K562 (cell line): ENCODE measurements at regions not wholly inside any gene's neighbourhood (a gene's known extent, or its start where the extent isn't known, plus 50 kb on each side); places are given as distances from the start of the nearest gene placed in this dataset.

ENCODE experiments used
- ATAC-seq: fragments of 200-7000 bp; cut with Tn5 transposase; 3 replicates; pipeline ENCODE4 v1.9.1; 2020; ENCODE audit warnings: moderate library complexity
- BruUV-seq: library from RNA; stranded (reverse); fragments of 400-500 nt; replicated peaks from 2 replicates; lab custom pipeline; 2021; lab: Mats Ljungman, UMichigan
- CTCF ChIA-PET: fragments of 300-600 bp; formaldehyde crosslinking; extraction: SDS; loops from one replicate; lab custom pipeline; 2021; ENCODE audit warnings: low intra/inter-chr PET ratio; lab: Yijun Ruan, JAX
- POLR2A ChIA-PET: fragments of 300-600, 350-650 bp; sonication (Branson Sonifier 250); formaldehyde crosslinking; extraction: SDS; loops from one replicate; lab custom pipeline; 2021; ENCODE audit warnings: antibody characterized with exemption, inconsistent platforms; lab: Yijun Ruan, JAX
- DNase-seq, 4 experiments: peaks; one replicate each; pipeline versions ENCODE4 v3.0.0 to v3.0.0-alpha.2; 2011 to 2018; ENCODE audit warnings: low spot score in 3 of 4, mixed read lengths in 3 of 4; ENCODE audit errors: extremely low read depth in 1 of 4
- FAIRE-seq: peaks from 2 replicates; lab custom pipeline; 2011; peaks lifted over from hg19 to GRCh38; lab: Jason Lieb, UNC
- H2AFZ ChIP-seq: 2 replicates; pipeline ENCODE4 v1.6.0; 2011; ENCODE audit warnings: low read depth, low read length, control low read depth, inconsistent platforms
- H3K27ac ChIP-seq: fragments of 200-600 bp; 3 replicates; pipeline ENCODE4 v1.8.0; 2011; ENCODE audit warnings: low read depth, mild to moderate bottlenecking, control low read depth, inconsistent platforms, low read length, moderate library complexity, mixed read lengths; ENCODE audit errors: extremely low read depth
- H3K27me3 ChIP-seq, 2 experiments: fragments of 300-600 bp in 1 of 2; 2 replicates in 1 of 2; 3 replicates in 1 of 2; pipeline versions ENCODE4 v1.6.0 to v1.8.0; 2011; ENCODE audit warnings: inconsistent platforms in 2 of 2, low read length in 2 of 2, mild to moderate bottlenecking in 1 of 2, mixed read lengths in 1 of 2, moderate library complexity in 1 of 2; ENCODE audit not compliant: control insufficient read depth in 2 of 2, insufficient read depth in 2 of 2
- H3K36me3 ChIP-seq: fragments of 300-600 bp; 3 replicates; pipeline ENCODE4 v1.8.0; 2011; ENCODE audit warnings: mild to moderate bottlenecking, low read length, inconsistent platforms; ENCODE audit not compliant: control insufficient read depth, insufficient read depth
- H3K4me1 ChIP-seq, 2 experiments: fragments of 200-600 bp in 1 of 2; replicated peaks in 1 of 2; 2 replicates in 1 of 2; 3 replicates in 1 of 2; pipeline versions ENCODE4 v1.5.1 to v1.8.0; 2011; ENCODE audit warnings: inconsistent platforms in 2 of 2, low read length in 2 of 2, mild to moderate bottlenecking in 1 of 2, mixed read lengths in 1 of 2, moderate library complexity in 1 of 2; ENCODE audit not compliant: control insufficient read depth in 2 of 2, insufficient read depth in 2 of 2
- H3K4me2 ChIP-seq: 2 replicates; pipeline ENCODE4 v1.6.1; 2011; ENCODE audit warnings: low read length, control low read depth, inconsistent platforms, mixed read lengths; ENCODE audit not compliant: insufficient read depth
- H3K4me3 ChIP-seq: fragments of 200-600 bp; sonication (generic), shearing (Covaris generic); 2 replicates; pipeline ENCODE4 v1.5.1; 2016; ENCODE audit warnings: control low read depth, inconsistent platforms
- H3K79me2 ChIP-seq: fragments of 200-600 bp; 3 replicates; pipeline ENCODE4 v1.8.0; 2011; ENCODE audit warnings: low read length, inconsistent platforms; ENCODE audit not compliant: control insufficient read depth, insufficient read depth
- H3K9ac ChIP-seq, 2 experiments: 2 replicates each; pipeline versions ENCODE4 v1.6.0 to v1.6.1; 2011; ENCODE audit warnings: low read depth in 2 of 2, low read length in 2 of 2, control low read depth in 1 of 2, inconsistent platforms in 1 of 2, mild to moderate bottlenecking in 1 of 2, mixed read lengths in 1 of 2; ENCODE audit not compliant: insufficient read depth in 1 of 2
- H3K9me1 ChIP-seq: one replicate; pipeline ENCODE4 v1.6.0; 2011; ENCODE audit warnings: inconsistent platforms, mild to moderate bottlenecking, low read length, moderate library complexity; ENCODE audit not compliant: control insufficient read depth, insufficient read depth
- H3K9me3 ChIP-seq: replicated peaks from 2 replicates; pipeline ENCODE4 v1.5.1; 2011; ENCODE audit warnings: low read depth, low read length, inconsistent platforms; ENCODE audit not compliant: control insufficient read depth, insufficient read depth
- H4K20me1 ChIP-seq: replicated peaks from 2 replicates; pipeline ENCODE4 v1.6.1; 2011; ENCODE audit warnings: low read length, inconsistent platforms, mixed read lengths; ENCODE audit not compliant: control insufficient read depth, insufficient read depth
- CCNT2 ChIP-seq: IDR thresholded peaks from 2 replicates; pipeline ENCODE4 v1.6.1; 2011; ENCODE audit warnings: borderline replicate concordance, low read depth, mild to moderate bottlenecking, moderate library complexity, mixed read lengths, low read length; ENCODE audit not compliant: insufficient read length; ENCODE audit errors: extremely low read depth
- DMBX1 ChIP-seq: fragments of 250-450 bp; sonication (Bioruptor Pico); IDR thresholded peaks from 2 replicates; pipeline ENCODE4 v1.8.0; 2022; ENCODE audit warnings: inconsistent platforms, mild to moderate bottlenecking, moderate library complexity, borderline replicate concordance
- ELF1 ChIP-seq: fragments of 200-800 bp; sonication (Bioruptor generic); IDR thresholded peaks from 2 replicates; pipeline ENCODE4 v1.6.1; 2016; ENCODE audit warnings: missing genetic modification characterization, missing compliant biosample characterization
- FOXJ3 ChIP-seq: sonication (generic); formaldehyde crosslinking; IDR thresholded peaks from 2 replicates; pipeline ENCODE4 v1.4.0; 2020; ENCODE audit warnings: mild to moderate bottlenecking, missing genetic modification reagents
- ILF3 ChIP-seq: fragments of 450-650 bp; IDR thresholded peaks from 2 replicates; pipeline ENCODE4 v1.6.1; 2018; ENCODE audit warnings: antibody characterized with exemption, mild to moderate bottlenecking, moderate library complexity, borderline replicate concordance
- POLR2AphosphoS5 ChIP-seq: IDR thresholded peaks from 2 replicates; pipeline ENCODE4 v1.6.1; 2011; ENCODE audit warnings: mild to moderate bottlenecking, low read depth, low read length, moderate library complexity; ENCODE audit not compliant: control insufficient read depth, insufficient read depth
- RFX1 ChIP-seq: fragments of 450-650 bp; IDR thresholded peaks from 2 replicates; pipeline ENCODE4 v1.6.1; 2016; ENCODE audit warnings: mild to moderate bottlenecking, moderate library complexity
- SREBF1 ChIP-seq: fragments of 150-350 bp; IDR thresholded peaks from 2 replicates; pipeline ENCODE4 v1.6.1; 2014; ENCODE audit warnings: antibody characterized with exemption, low read depth, low read length, borderline replicate concordance
- SREBF2 ChIP-seq: sonication (generic); formaldehyde crosslinking; IDR thresholded peaks from 2 replicates; pipeline ENCODE4 v1.4.0; 2020; ENCODE audit warnings: mild to moderate bottlenecking, missing genetic modification reagents
- ZNF197 ChIP-seq: fragments of 200-800 bp; sonication (Bioruptor generic); IDR thresholded peaks from 2 replicates; pipeline ENCODE4 v1.6.1; 2016; ENCODE audit warnings: low read depth, missing genetic modification characterization, missing compliant biosample characterization
- ZNF436 ChIP-seq: fragments of 250-450, 450-650 bp; sonication (Bioruptor Pico); formaldehyde crosslinking; IDR thresholded peaks from 2 replicates; pipeline ENCODE4 v1.7.0; 2020; ENCODE audit warnings: mild to moderate bottlenecking
- WGBS: fragments of 100-300 bp; shearing (Covaris generic); methylation state at CpG from one replicate; pipeline ENCODE4 v1.1.6; 2016; ENCODE audit warnings: low coverage, mixed read lengths; ENCODE audit not compliant: insufficient coverage; ENCODE audit errors: missing lambda C conversion rate; 5-methylcytosine and 5-hydroxymethylcytosine counted together
- in situ Hi-C: fragments of 300-500 bp; cut with MboI; formaldehyde crosslinking; loops from 4 replicates; pipeline ENCODE4 v1.15.0; 2018; ENCODE audit warnings: inconsistent platforms, mixed read lengths
- intact Hi-C: fragments of 100-400 bp; cut with micrococcal nuclease; formaldehyde crosslinking; loops from 2 replicates; pipeline ENCODE4 v1.14.2; 2022
- TF ChIP-seq, protein P1 (sequence below): fragments of 150-350 bp; conservative IDR thresholded peaks from 2 replicates; pipeline ENCODE4 v1.6.1; 2014; ENCODE audit warnings: low read length
- TF ChIP-seq, protein P2 (sequence below), 3 experiments: fragments of 200-800 bp in 1 of 3; sonication (Bioruptor generic) in 1 of 3; sonication (generic) in 1 of 3; formaldehyde crosslinking in 1 of 3; IDR thresholded peaks; 2 replicates each; pipeline versions ENCODE4 v1.6.1 to v1.8.0; 2016 to 2022; ENCODE audit warnings: mild to moderate bottlenecking in 2 of 3, missing compliant biosample characterization in 2 of 3, missing genetic modification characterization in 2 of 3, missing genetic modification reagents in 1 of 3
- TF ChIP-seq, protein P3 (sequence below), 2 experiments: fragments of 450-650 bp; IDR thresholded peaks; 2 replicates each; pipeline ENCODE4 v1.6.1; 2016

DNA sequence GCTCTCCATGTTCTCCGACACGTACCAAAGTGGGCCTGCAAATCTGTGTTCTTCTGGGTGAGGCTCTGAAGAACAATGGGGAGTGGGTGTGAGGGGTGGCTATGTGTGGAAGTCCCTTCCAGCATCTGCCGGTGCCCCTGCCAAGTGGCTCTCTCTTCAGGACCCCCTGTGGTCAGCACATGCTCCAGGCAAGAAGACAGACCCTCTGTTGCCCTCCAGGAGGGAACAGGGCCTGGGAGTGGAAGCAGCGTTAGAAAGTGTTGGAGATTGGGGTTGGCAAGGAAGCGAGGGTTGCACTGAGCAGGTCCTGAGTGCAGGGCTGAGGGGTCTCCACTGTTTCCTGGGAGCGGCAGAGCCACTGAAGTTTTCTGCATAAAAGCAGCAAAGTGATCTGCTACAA, 60.5 kb downstream of the EMX2 start:
- peaks cover 0 to 18% of the 10 kb centered on the region in 2 experiments; a peak in 3 of 5 replicates for H3K27me3 ChIP-seq
- 4% methylated on average over 4 of the region's 6 CpGs for WGBS
- in situ Hi-C loops (no loop called here), intact Hi-C loops (no loop called here)
- no peaks in the 10 kb centered on the region for H4K20me1 ChIP-seq
- CTCF ChIA-PET: no interaction called here
- DNase-seq: no peak
- H3K4me2 ChIP-seq: no peak overlapping the region
- no peak for FAIRE-seq
- H3K4me1 ChIP-seq: no peaks in the 10 kb centered on the region
- no peak overlapping the region for H3K27ac ChIP-seq
- no peak for ATAC-seq
- H3K4me3 ChIP-seq: no peak overlapping the region
- no TSS peak for BruUV-seq
- no peak overlapping the region for H3K9ac ChIP-seq
- POLR2A ChIA-PET: no interaction called here
- no peaks in the 10 kb centered on the region for H3K9me3 ChIP-seq
- no peaks in the 10 kb centered on the region for H3K36me3 ChIP-seq
- no peak overlapping the region for H2AFZ ChIP-seq
- no peaks in the 10 kb centered on the region for H3K79me2 ChIP-seq
- no peaks in the 10 kb centered on the region for H3K9me1 ChIP-seq
- TF ChIP-seq CCNT2: no peak
- no peak for TF ChIP-seq ZNF197 (CRISPR knock-in tag)
- TF ChIP-seq POLR2AphosphoS5: no peak
- TF ChIP-seq SREBF1: no peak
- TF ChIP-seq ELF1 (tag): no peak
- TF ChIP-seq, protein P1, sequence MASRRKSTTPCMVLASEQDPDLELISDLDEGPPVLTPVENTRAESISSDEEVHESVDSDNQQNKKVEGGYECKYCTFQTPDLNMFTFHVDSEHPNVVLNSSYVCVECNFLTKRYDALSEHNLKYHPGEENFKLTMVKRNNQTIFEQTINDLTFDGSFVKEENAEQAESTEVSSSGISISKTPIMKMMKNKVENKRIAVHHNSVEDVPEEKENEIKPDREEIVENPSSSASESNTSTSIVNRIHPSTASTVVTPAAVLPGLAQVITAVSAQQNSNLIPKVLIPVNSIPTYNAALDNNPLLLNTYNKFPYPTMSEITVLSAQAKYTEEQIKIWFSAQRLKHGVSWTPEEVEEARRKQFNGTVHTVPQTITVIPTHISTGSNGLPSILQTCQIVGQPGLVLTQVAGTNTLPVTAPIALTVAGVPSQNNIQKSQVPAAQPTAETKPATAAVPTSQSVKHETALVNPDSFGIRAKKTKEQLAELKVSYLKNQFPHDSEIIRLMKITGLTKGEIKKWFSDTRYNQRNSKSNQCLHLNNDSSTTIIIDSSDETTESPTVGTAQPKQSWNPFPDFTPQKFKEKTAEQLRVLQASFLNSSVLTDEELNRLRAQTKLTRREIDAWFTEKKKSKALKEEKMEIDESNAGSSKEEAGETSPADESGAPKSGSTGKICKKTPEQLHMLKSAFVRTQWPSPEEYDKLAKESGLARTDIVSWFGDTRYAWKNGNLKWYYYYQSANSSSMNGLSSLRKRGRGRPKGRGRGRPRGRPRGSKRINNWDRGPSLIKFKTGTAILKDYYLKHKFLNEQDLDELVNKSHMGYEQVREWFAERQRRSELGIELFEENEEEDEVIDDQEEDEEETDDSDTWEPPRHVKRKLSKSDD: no peak
- TF ChIP-seq SREBF2 (CRISPR knock-in tag): no peak
- no peak for TF ChIP-seq FOXJ3 (CRISPR knock-in tag)
- TF ChIP-seq, protein P2, sequence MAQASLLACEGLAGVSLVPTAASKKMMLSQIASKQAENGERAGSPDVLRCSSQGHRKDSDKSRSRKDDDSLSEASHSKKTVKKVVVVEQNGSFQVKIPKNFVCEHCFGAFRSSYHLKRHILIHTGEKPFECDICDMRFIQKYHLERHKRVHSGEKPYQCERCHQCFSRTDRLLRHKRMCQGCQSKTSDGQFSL (CRISPR knock-in tag; IDR thresholded peaks at IDR 0.05): no peak
- TF ChIP-seq, protein P2 (tag; IDR thresholded peaks at IDR 0.05): no peak
- no peak for TF ChIP-seq RFX1
- no peak for TF ChIP-seq DMBX1
- TF ChIP-seq ZNF436 (CRISPR knock-in tag): no peak
- TF ChIP-seq, protein P3, sequence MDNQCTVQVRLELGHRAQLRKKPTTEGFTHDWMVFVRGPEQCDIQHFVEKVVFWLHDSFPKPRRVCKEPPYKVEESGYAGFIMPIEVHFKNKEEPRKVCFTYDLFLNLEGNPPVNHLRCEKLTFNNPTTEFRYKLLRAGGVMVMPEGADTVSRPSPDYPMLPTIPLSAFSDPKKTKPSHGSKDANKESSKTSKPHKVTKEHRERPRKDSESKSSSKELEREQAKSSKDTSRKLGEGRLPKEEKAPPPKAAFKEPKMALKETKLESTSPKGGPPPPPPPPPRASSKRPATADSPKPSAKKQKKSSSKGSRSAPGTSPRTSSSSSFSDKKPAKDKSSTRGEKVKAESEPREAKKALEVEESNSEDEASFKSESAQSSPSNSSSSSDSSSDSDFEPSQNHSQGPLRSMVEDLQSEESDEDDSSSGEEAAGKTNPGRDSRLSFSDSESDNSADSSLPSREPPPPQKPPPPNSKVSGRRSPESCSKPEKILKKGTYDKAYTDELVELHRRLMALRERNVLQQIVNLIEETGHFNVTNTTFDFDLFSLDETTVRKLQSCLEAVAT (IDR thresholded peaks at IDR 0.05): no peak
- TF ChIP-seq ILF3: no peak
